ENCODE measurements at regions not wholly inside any gene's neighbourhood (a gene's known extent, or its start where the extent isn't known, plus 50 kb on each side); places are given as distances from the start of the nearest gene placed in this dataset.

- no peak for DNase-seq (ENCODE audit: low read depth, low spot score)
These were observed 206.0 kb upstream of the TNP1 start for GRCh38 chr2:217065695-217066405.

GRCh38 chr2:217065012-217065290, 205.1 kb upstream of the TNP1 start:
- DNase-seq (ENCODE audit: low read depth, low spot score), result no peak

- DNase-seq (ENCODE audit: low read depth, low spot score), result no peak
These were observed 204.6 kb upstream of the TNP1 start for GRCh38 chr2:217064234-217065011.

- no peak for DNase-seq (ENCODE audit: low read depth, low spot score)
These were observed 203.4 kb upstream of the TNP1 start for GRCh38 chr2:217063238-217063755.

- no peak for DNase-seq (ENCODE audit: low read depth, low spot score)
These were observed 202.9 kb upstream of the TNP1 start for GRCh38 chr2:217062768-217063167.

- DNase-seq (ENCODE audit: low read depth, low spot score), result no peak
These were observed 202.1 kb upstream of the TNP1 start for GRCh38 chr2:217061916-217062505.

GRCh38 chr2:217060951-217061547, 201.2 kb upstream of the TNP1 start:
- DNase-seq (ENCODE audit: low read depth, low spot score), result no peak

GRCh38 chr2:217060516-217060915, 200.7 kb upstream of the TNP1 start:
- no peak for DNase-seq (ENCODE audit: low read depth, low spot score)

- DNase-seq (ENCODE audit: low read depth, low spot score), result no peak
These were observed 199.2 kb upstream of the TNP1 start for GRCh38 chr2:217058791-217059755.

- no peak for DNase-seq (ENCODE audit: low read depth, low spot score)
These were observed 197.9 kb upstream of the TNP1 start for GRCh38 chr2:217057773-217058172.

- DNase-seq (ENCODE audit: low read depth, low spot score), result no peak
These were observed 195.8 kb upstream of the TNP1 start for GRCh38 chr2:217055624-217056023.

GRCh38 chr2:217054791-217055190, 194.9 kb upstream of the TNP1 start:
- DNase-seq (ENCODE audit: low read depth, low spot score), result no peak

GRCh38 chr2:217052856-217053577, 193.2 kb upstream of the TNP1 start:
- DNase-seq (ENCODE audit: low read depth, low spot score), result no peak

- DNase-seq (ENCODE audit: low read depth, low spot score), result no peak
These were observed 191.6 kb upstream of the TNP1 start for GRCh38 chr2:217051416-217051815.

GRCh38 chr2:217049956-217050355, 190.1 kb upstream of the TNP1 start:
- DNase-seq (ENCODE audit: low read depth, low spot score), result no peak

GRCh38 chr2:217049422-217049821, 189.6 kb upstream of the TNP1 start:
- no peak for DNase-seq (ENCODE audit: low read depth, low spot score)

GRCh38 chr2:217048730-217049129, 188.9 kb upstream of the TNP1 start:
- DNase-seq (ENCODE audit: low read depth, low spot score), result no peak

GRCh38 chr2:217047631-217048030, 187.8 kb upstream of the TNP1 start:
- no peak for DNase-seq (ENCODE audit: low read depth, low spot score)

- DNase-seq (ENCODE audit: low read depth, low spot score), result no peak
These were observed 187.3 kb upstream of the TNP1 start for GRCh38 chr2:217047209-217047608.

GRCh38 chr2:217045700-217046475, 186.0 kb upstream of the TNP1 start:
- DNase-seq (ENCODE audit: low read depth, low spot score), result no peak
